Calu3 (cell line): ENCODE measurements at regions not wholly inside any gene's neighbourhood (a gene's known extent, or its start where the extent isn't known, plus 50 kb on each side); places are given as distances from the start of the nearest gene placed in this dataset.

Source experiments
- BruUV-seq: library from RNA; stranded (reverse); fragments of 400-500 nt; replicated peaks from 2 replicates; lab custom pipeline; 2021; lab: Mats Ljungman, UMichigan
- CTCF ChIA-PET: fragments of 300-600 bp; sonication (Branson Sonifier 250); formaldehyde crosslinking; loops from one replicate; lab custom pipeline; 2022; ENCODE audit warnings: antibody characterized with exemption; lab: Charles Lee
- DNase-seq: peaks from one replicate; pipeline ENCODE4 v3.0.0; 2022
- H3K27ac Mint-ChIP-seq: one replicate; pipeline ENCODE4 v1.8.0; 2022; ENCODE audit warnings: mixed read lengths; ENCODE audit not compliant: unreplicated experiment
- H3K27me3 Mint-ChIP-seq: one replicate; pipeline ENCODE4 v1.8.0; 2022; ENCODE audit warnings: mixed read lengths; ENCODE audit not compliant: unreplicated experiment
- H3K36me3 Mint-ChIP-seq: one replicate; pipeline ENCODE4 v1.8.0; 2022; ENCODE audit warnings: mild to moderate bottlenecking, moderate library complexity, mixed read lengths; ENCODE audit not compliant: insufficient read depth, unreplicated experiment
- H3K4me1 Mint-ChIP-seq: one replicate; pipeline ENCODE4 v1.8.0; 2022; ENCODE audit warnings: mild to moderate bottlenecking, low read depth, mixed read lengths; ENCODE audit not compliant: unreplicated experiment
- H3K4me3 Mint-ChIP-seq: one replicate; pipeline ENCODE4 v1.8.0; 2022; ENCODE audit warnings: mild to moderate bottlenecking, low read depth, moderate library complexity, mixed read lengths; ENCODE audit not compliant: unreplicated experiment
- H3K9me3 Mint-ChIP-seq: one replicate; pipeline ENCODE4 v1.8.0; 2022; ENCODE audit warnings: low read depth, mixed read lengths; ENCODE audit not compliant: unreplicated experiment
- CTCF ChIP-seq: fragments of 200-600 bp; IDR thresholded peaks from one replicate; pipeline ENCODE4 v1.8.0; 2022; ENCODE audit warnings: antibody characterized with exemption; ENCODE audit not compliant: unreplicated experiment
- intact Hi-C: fragments of 100-400 bp; cut with micrococcal nuclease; formaldehyde crosslinking; loops from one replicate; pipeline ENCODE4 v1.10.0; 2022; ENCODE audit not compliant: unreplicated experiment

DNA sequence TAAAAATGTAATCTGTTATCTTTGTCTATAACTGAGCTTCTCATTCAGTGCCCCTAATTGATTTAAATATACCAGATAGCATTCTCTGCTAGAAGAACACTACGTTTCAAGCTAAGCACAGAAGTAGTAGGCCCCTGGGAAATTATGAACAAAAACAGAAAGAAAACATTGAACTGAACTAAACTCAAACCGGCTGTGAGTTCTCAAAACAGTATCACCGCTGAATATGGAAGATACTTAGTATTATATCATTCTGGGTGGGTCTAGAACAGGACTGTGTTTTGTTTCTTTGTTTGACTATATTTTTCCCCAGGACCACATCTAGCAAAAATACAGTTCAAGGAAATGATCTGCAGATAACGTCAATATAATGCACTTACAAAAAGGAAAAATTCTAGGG, 95.1 kb upstream of the HMHB1 start:
- DNase-seq: no peak
- Mint-ChIP-seq H3K27me3 (no peaks in the 10 kb centered on the region), H3K36me3 (no peaks in the 10 kb centered on the region), H3K9me3 (no peaks in the 10 kb centered on the region), H3K27ac (no peak overlapping the region), H3K4me1 (no peaks in the 10 kb centered on the region), H3K4me3 (no peak overlapping the region)
- no peak for TF ChIP-seq CTCF
- no TSS peak for BruUV-seq
- CTCF ChIA-PET: no interaction called here
- intact Hi-C loops: no loop called here

DNA sequence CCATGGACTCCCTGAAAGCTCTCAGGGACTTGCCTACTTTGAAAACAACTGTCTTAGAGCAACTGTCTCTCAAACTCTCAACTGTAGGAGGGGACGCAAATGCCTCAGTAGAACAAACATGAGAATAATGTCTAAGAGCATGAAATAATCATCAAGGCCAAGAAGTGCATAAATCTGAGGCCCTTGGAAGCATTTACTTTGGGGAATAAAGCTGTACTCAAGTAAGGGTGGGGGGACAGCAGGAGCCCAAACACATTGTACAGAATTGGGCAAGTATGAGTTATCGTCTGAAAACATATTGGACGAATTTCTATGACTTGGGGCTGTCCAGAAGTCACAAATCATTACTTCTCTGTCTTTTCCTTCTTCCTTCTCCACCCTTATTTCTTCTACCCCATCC, 96.3 kb upstream of the HMHB1 start:
- no peak for DNase-seq
- intact Hi-C loops: no loop called here
- no peaks in the 10 kb centered on the region for H3K36me3 Mint-ChIP-seq
- H3K9me3 Mint-ChIP-seq: no peaks in the 10 kb centered on the region
- CTCF ChIA-PET: interaction anchor here (0.6 kb wide), 1 partner anchor 253 kb away, joined by 3 read pairs; no protein-coding TSS in a partner anchor
- no peaks in the 10 kb centered on the region for H3K4me1 Mint-ChIP-seq
- H3K27me3 Mint-ChIP-seq: no peaks in the 10 kb centered on the region
- H3K27ac Mint-ChIP-seq: no peak overlapping the region
- H3K4me3 Mint-ChIP-seq: no peak overlapping the region
- BruUV-seq: no TSS peak
- TF ChIP-seq CTCF: no peak

GRCh38 chr5:143714629-143715028, 97.3 kb upstream of the HMHB1 start:
- Mint-ChIP-seq H3K27ac (no peak overlapping the region), H3K4me1 (no peaks in the 10 kb centered on the region), H3K4me3 (no peak overlapping the region), H3K9me3 (no peaks in the 10 kb centered on the region), H3K36me3 (no peaks in the 10 kb centered on the region), H3K27me3 (no peaks in the 10 kb centered on the region)
- no peak for DNase-seq
- CTCF ChIA-PET: no interaction called here
- BruUV-seq: no TSS peak
- TF ChIP-seq CTCF: no peak
- intact Hi-C loops: no loop called here

DNA sequence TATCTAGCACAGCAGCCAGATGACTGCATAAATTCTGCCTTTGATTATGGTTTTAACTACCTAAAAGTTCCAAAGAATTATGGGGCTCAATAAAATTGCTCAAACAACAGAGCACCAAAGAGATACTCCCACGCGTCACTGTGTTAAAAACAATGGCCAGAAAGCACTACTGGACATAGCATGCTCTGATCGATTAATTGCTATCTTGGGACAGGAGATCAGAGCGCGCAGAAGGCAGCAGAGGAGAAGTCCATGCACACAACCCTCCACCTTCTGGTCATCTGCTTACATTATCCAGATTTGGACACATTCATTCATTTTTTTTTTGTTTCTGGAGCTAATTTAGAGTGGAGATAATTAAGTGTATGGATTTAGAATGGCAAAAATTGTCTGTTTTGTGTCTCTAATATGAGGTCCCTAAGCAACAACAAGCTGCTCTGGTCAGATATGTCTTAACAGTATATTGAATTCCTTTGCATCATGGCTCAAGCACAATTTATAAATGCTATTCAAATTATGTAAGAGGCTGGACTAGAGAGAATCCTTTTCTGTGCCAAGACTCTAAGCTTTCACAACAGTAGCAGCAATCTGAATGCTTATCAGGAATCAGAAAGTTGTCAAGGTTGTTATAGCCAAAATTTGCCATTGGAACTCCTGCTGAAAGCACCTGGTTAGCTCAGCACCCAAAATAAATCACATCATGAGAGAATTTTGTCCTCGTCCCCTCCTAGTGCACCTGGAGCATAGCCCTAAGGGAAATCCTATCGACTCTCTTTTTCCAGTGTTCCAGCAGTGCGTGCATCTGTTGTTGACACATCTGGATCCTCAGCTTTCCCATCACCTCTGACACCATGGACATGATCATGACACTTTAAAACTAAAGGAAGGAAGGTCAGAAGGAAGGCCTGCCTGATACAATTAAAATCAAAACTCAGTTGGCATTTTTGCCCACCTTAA, 98.6 kb upstream of the HMHB1 start:
- CTCF ChIA-PET: no interaction called here
- Mint-ChIP-seq H3K9me3 (no peaks in the 10 kb centered on the region), H3K36me3 (no peaks in the 10 kb centered on the region), H3K27ac (no peak overlapping the region), H3K4me1 (no peaks in the 10 kb centered on the region), H3K4me3 (no peak overlapping the region), H3K27me3 (no peaks in the 10 kb centered on the region)
- DNase-seq: no peak
- no TSS peak for BruUV-seq
- no peak for TF ChIP-seq CTCF
- intact Hi-C loops: no loop called here
